CD4-positive, alpha-beta T cell (primary cell): ENCODE measurements at regions not wholly inside any gene's neighbourhood (a gene's known extent, or its start where the extent isn't known, plus 50 kb on each side); places are given as distances from the start of the nearest gene placed in this dataset.

Experiments used
- ATAC-seq: fragments of 200-7000 bp; cut with Tn5 transposase; one replicate; pipeline ENCODE4 v1.10.0; 2022; ENCODE audit warnings: mild to moderate bottlenecking; ENCODE audit not compliant: poor library complexity
- CTCF ChIA-PET: fragments of 350-600 bp; sonication (Branson Sonifier 250); formaldehyde crosslinking; loops from one replicate; lab custom pipeline; 2021; ENCODE audit warnings: antibody characterized with exemption, inconsistent platforms; lab: Charles Lee
- POLR2A ChIA-PET: fragments of 350-600 bp; sonication (Branson Sonifier 250); formaldehyde crosslinking; loops from one replicate; lab custom pipeline; 2021; ENCODE audit warnings: antibody characterized with exemption, inconsistent platforms; lab: Charles Lee
- DNase-seq, 14 experiments: peaks; one replicate each; pipeline ENCODE4 v3.0.0-alpha.2; 2013 to 2020; ENCODE audit warnings: mixed read lengths in 2 of 14
- H3K27ac ChIP-seq, 2 donors: one replicate each; pipeline versions ENCODE4 v1.5.1 to v1.7.0; 2013; ENCODE audit warnings: low read length in 2 of 2, low read depth in 1 of 2, mild to moderate bottlenecking in 1 of 2
- H3K27me3 ChIP-seq, 2 experiments: 1 replicate in 1 of 2; 2 replicates in 1 of 2; pipeline versions ENCODE4 v1.6.1 to v1.7.0; 2013; ENCODE audit warnings: low read length in 2 of 2, control low read depth in 1 of 2, mild to moderate bottlenecking in 1 of 2, moderate library complexity in 1 of 2; ENCODE audit not compliant: insufficient read depth in 2 of 2, control insufficient read depth in 1 of 2
- H3K36me3 ChIP-seq: one replicate; pipeline ENCODE4 v1.6.1; 2013; ENCODE audit warnings: low read length, control low read depth; ENCODE audit not compliant: insufficient read depth
- H3K4me1 ChIP-seq: one replicate; pipeline ENCODE4 v1.6.1; 2013; ENCODE audit warnings: low read length, control low read depth; ENCODE audit not compliant: insufficient read depth
- H3K4me3 ChIP-seq: one replicate; pipeline ENCODE4 v1.5.1; 2013; ENCODE audit warnings: mild to moderate bottlenecking, low read length, moderate library complexity
- H3K9me3 ChIP-seq, 2 experiments: 1 replicate in 1 of 2; 2 replicates in 1 of 2; pipeline versions ENCODE4 v1.6.1 to v1.7.0; 2013; ENCODE audit warnings: low read length in 2 of 2, mild to moderate bottlenecking in 2 of 2, control low read depth in 1 of 2, moderate library complexity in 1 of 2; ENCODE audit not compliant: control insufficient read depth in 1 of 2, insufficient read depth in 1 of 2
- H3K27ac Mint-ChIP-seq: one replicate; pipeline ENCODE4 v1.8.0; 2020; ENCODE audit warnings: mixed read lengths
- H3K27me3 Mint-ChIP-seq: one replicate; pipeline ENCODE4 v1.8.0; 2021; ENCODE audit warnings: mixed read lengths
- H3K36me3 Mint-ChIP-seq: one replicate; pipeline ENCODE4 v1.8.0; 2021; ENCODE audit warnings: low read depth, mixed read lengths
- H3K4me1 Mint-ChIP-seq: one replicate; pipeline ENCODE4 v1.8.0; 2021; ENCODE audit warnings: low read depth, mixed read lengths
- H3K4me3 Mint-ChIP-seq: one replicate; pipeline ENCODE4 v1.8.0; 2020; ENCODE audit warnings: mild to moderate bottlenecking, mixed read lengths
- H3K9me3 Mint-ChIP-seq: one replicate; pipeline ENCODE4 v1.8.0; 2020; ENCODE audit warnings: mixed read lengths
- CTCF ChIP-seq: fragments of 200-600 bp; IDR thresholded peaks from one replicate; pipeline ENCODE4 v1.8.0; 2022; ENCODE audit warnings: antibody characterized with exemption, mild to moderate bottlenecking
- intact Hi-C, 2 experiments: fragments of 100-400 bp; cut with DNase I in 1 of 2; cut with micrococcal nuclease in 1 of 2; formaldehyde crosslinking; loops; one replicate each; pipeline versions ENCODE4 v1.15.1 to v1.9.0; 2023 to 2025; cut with DNase I, micrococcal nuclease

- H3K36me3 Mint-ChIP-seq = no peaks in the 10 kb centered on the region
- DNase-seq (no peak), ATAC-seq (no peak)
- no peak overlapping the region for H3K27ac ChIP-seq
- peaks cover 9% of the 10 kb centered on the region for H3K9me3 Mint-ChIP-seq
- TF ChIP-seq CTCF = no peak
- intact Hi-C loops = no loop called here
- H3K27ac Mint-ChIP-seq = no peak overlapping the region
- ChIA-PET POLR2A (no interaction called here), CTCF (no interaction called here)
- no peak overlapping the region for H3K4me3 ChIP-seq
- H3K4me3 Mint-ChIP-seq = no peak overlapping the region
- H3K4me1 ChIP-seq = no peaks in the 10 kb centered on the region
- H3K27me3 ChIP-seq = no peaks in the 10 kb centered on the region
- H3K36me3 ChIP-seq = no peaks in the 10 kb centered on the region
- no peaks in the 10 kb centered on the region for H3K4me1 Mint-ChIP-seq
- H3K27me3 Mint-ChIP-seq = no peaks in the 10 kb centered on the region
- peaks cover 0 to 6% of the 10 kb centered on the region in 2 experiments for H3K9me3 ChIP-seq
Observed at GRCh38 chr2:6236317-6236716, 544.1 kb downstream of the SOX11 start.

- ATAC-seq (no peak), DNase-seq (no peak)
- no peaks in the 10 kb centered on the region for H3K4me1 ChIP-seq
- no peaks in the 10 kb centered on the region for H3K36me3 Mint-ChIP-seq
- TF ChIP-seq CTCF = no peak
- no peaks in the 10 kb centered on the region for H3K36me3 ChIP-seq
- H3K27ac Mint-ChIP-seq = no peak overlapping the region
- peaks cover 0 to 6% of the 10 kb centered on the region in 2 experiments for H3K9me3 ChIP-seq
- intact Hi-C loops = no loop called here
- H3K27ac ChIP-seq = no peak overlapping the region
- no peak overlapping the region for H3K4me3 Mint-ChIP-seq
- no peaks in the 10 kb centered on the region for H3K27me3 Mint-ChIP-seq
- no peak overlapping the region for H3K4me3 ChIP-seq
- CTCF ChIA-PET = no interaction called here
- H3K4me1 Mint-ChIP-seq = no peaks in the 10 kb centered on the region
- peaks cover 11% of the 10 kb centered on the region for H3K9me3 Mint-ChIP-seq
- H3K27me3 ChIP-seq = no peaks in the 10 kb centered on the region
- POLR2A ChIA-PET = no interaction called here
Observed at GRCh38 chr2:6237039-6237660, 545.0 kb downstream of the SOX11 start.

- ATAC-seq (no peak), DNase-seq (no peak)
- Histone ChIP-seq H3K4me1 (no peaks in the 10 kb centered on the region), H3K4me3 (no peak overlapping the region), H3K36me3 (no peaks in the 10 kb centered on the region), H3K27me3 (no peaks in the 10 kb centered on the region), H3K9me3 (no peaks in the 10 kb centered on the region), H3K27ac (no peak overlapping the region)
- intact Hi-C loops = no loop called here
- Mint-ChIP-seq H3K27ac (no peak overlapping the region), H3K36me3 (no peaks in the 10 kb centered on the region), H3K4me3 (no peak overlapping the region), H3K4me1 (no peaks in the 10 kb centered on the region), H3K9me3 (no peaks in the 10 kb centered on the region), H3K27me3 (no peaks in the 10 kb centered on the region)
- CTCF ChIA-PET = no interaction called here
- TF ChIP-seq CTCF = no peak
- POLR2A ChIA-PET = no interaction called here
Observed at GRCh38 chr2:6249557-6249956, 557.4 kb downstream of the SOX11 start.
